ENCODE measurements at regions not wholly inside any gene's neighbourhood (a gene's known extent, or its start where the extent isn't known, plus 50 kb on each side); places are given as distances from the start of the nearest gene placed in this dataset.

- TF ChIP-seq CTCF (optimal IDR thresholded peaks at IDR 0.05 in 1 of 3, IDR thresholded peaks at IDR 0.05 in 1 of 3, conservative IDR thresholded peaks at IDR 0.05 in 1 of 3; ENCODE audit: extremely low read depth in 1 of 3, insufficient read depth in 2 of 3, low read length in 3 of 3) (no peak), EZH2 (IDR thresholded peaks at IDR 0.05; ENCODE audit: low read length) (no peak)
Measured at GRCh38 chr2:83068714-83069113, 1390.4 kb downstream of the SUCLG1 start.
